GM12878 (cell line): ENCODE measurements at regions not wholly inside any gene's neighbourhood (a gene's known extent, or its start where the extent isn't known, plus 50 kb on each side); places are given as distances from the start of the nearest gene placed in this dataset.

Experiments
- ATAC-seq: fragments of 200-7000 bp; cut with Tn5 transposase; 3 replicates; pipeline ENCODE4 v1.9.1; 2020; ENCODE audit warnings: mild to moderate bottlenecking, moderate library complexity
- BruUV-seq: library from RNA; stranded (reverse); fragments of 400-500 nt; replicated peaks from 2 replicates; lab custom pipeline; 2021; lab: Mats Ljungman, UMichigan
- CTCF ChIA-PET: fragments of 300-600 bp; sonication (Branson Sonifier 250); formaldehyde crosslinking; extraction: SDS; loops from one replicate; lab custom pipeline; 2021; ENCODE audit warnings: inconsistent platforms; lab: Yijun Ruan, JAX
- POLR2A ChIA-PET: fragments of 350-600 bp; formaldehyde crosslinking; extraction: SDS; loops from one replicate; lab custom pipeline; 2021; ENCODE audit warnings: inconsistent platforms; lab: Charles Lee
- RAD21 ChIA-PET: fragments of 300-600 bp; sonication (Branson Sonifier 250); formaldehyde crosslinking; loops from one replicate; lab custom pipeline; 2023; ENCODE audit warnings: antibody characterized with exemption; ENCODE audit not compliant: unreplicated experiment; lab: Charles Lee
- SMC1A ChIA-PET: fragments of 300-600 bp; sonication (Branson Sonifier 250); formaldehyde crosslinking; loops from one replicate; lab custom pipeline; 2023; ENCODE audit not compliant: unreplicated experiment, uncharacterized antibody; lab: Charles Lee
- DNase-seq: peaks from one replicate; pipeline ENCODE4 v3.0.0-alpha.2; 2011; ENCODE audit warnings: low read depth, low spot score
- FAIRE-seq: peaks from 3 replicates; lab custom pipeline; 2011; peaks lifted over from hg19 to GRCh38; lab: Jason Lieb, UNC
- H2AFZ ChIP-seq: 2 replicates; pipeline ENCODE4 v1.6.0; 2011; ENCODE audit warnings: low read depth, low read length, control low read depth; ENCODE audit not compliant: control insufficient read depth
- H3K27ac ChIP-seq: 2 replicates; pipeline ENCODE4 v1.5.1; 2011; ENCODE audit warnings: control low read depth; ENCODE audit not compliant: control insufficient read depth, insufficient read depth
- H3K27me3 ChIP-seq, 2 experiments: replicated peaks in 1 of 2; 2 replicates each; pipeline versions ENCODE4 v1.6.0 to v1.6.1; 2011; ENCODE audit warnings: low read length in 1 of 2; ENCODE audit not compliant: control insufficient read depth in 2 of 2, insufficient read depth in 2 of 2
- H3K36me3 ChIP-seq, 2 experiments: 2 replicates each; pipeline ENCODE4 v1.5.1; 2011; ENCODE audit warnings: low read length in 1 of 2; ENCODE audit not compliant: control insufficient read depth in 2 of 2, insufficient read depth in 2 of 2
- H3K4me1 ChIP-seq: 2 replicates; pipeline ENCODE4 v1.6.1; 2011; ENCODE audit warnings: mild to moderate bottlenecking, low read length, moderate library complexity, mixed read lengths; ENCODE audit not compliant: control insufficient read depth, insufficient read depth
- H3K4me2 ChIP-seq: 2 replicates; pipeline ENCODE4 v1.6.0; 2011; ENCODE audit warnings: control low read depth; ENCODE audit not compliant: control insufficient read depth, insufficient read depth
- H3K4me3 ChIP-seq: fragments of 200-600 bp; sonication (generic); 2 replicates; pipeline ENCODE4 v1.5.1; 2016
- H3K79me2 ChIP-seq: 2 replicates; pipeline ENCODE4 v1.6.0; 2011; ENCODE audit warnings: low read length; ENCODE audit not compliant: control insufficient read depth, insufficient read depth
- H3K9ac ChIP-seq: 2 replicates; pipeline ENCODE4 v1.8.0; 2011; ENCODE audit warnings: low read length, control low read depth, mixed read lengths; ENCODE audit not compliant: control insufficient read depth, insufficient read depth
- H3K9me3 ChIP-seq: replicated peaks from 3 replicates; pipeline ENCODE4 v1.5.1; 2011; ENCODE audit warnings: mild to moderate bottlenecking, low read length; ENCODE audit not compliant: control insufficient read depth, insufficient read depth
- H4K20me1 ChIP-seq: 2 replicates; pipeline ENCODE4 v1.6.0; 2011; ENCODE audit not compliant: control insufficient read depth, insufficient read depth
- CHD2 ChIP-seq: IDR thresholded peaks from 2 replicates; pipeline ENCODE4 v1.6.1; 2011; ENCODE audit warnings: low read depth, low read length, improper control_type of control experiment, borderline replicate concordance
- DPF2 ChIP-seq: fragments of 450-650 bp; IDR thresholded peaks from 2 replicates; pipeline ENCODE4 v1.6.1; 2017; ENCODE audit warnings: mild to moderate bottlenecking
- E2F8 ChIP-seq: fragments of 450-650 bp; IDR thresholded peaks from 2 replicates; pipeline ENCODE4 v1.6.1; 2018; ENCODE audit warnings: mild to moderate bottlenecking, low read depth, moderate library complexity; ENCODE audit not compliant: partially characterized antibody
- FOXK2 ChIP-seq: fragments of 450-650 bp; IDR thresholded peaks from 2 replicates; pipeline ENCODE4 v1.6.1; 2017; ENCODE audit warnings: mild to moderate bottlenecking, moderate library complexity
- GABPA ChIP-seq: IDR thresholded peaks from 2 replicates; pipeline ENCODE4 v1.6.1; 2014; ENCODE audit warnings: antibody characterized with exemption, low read depth, mild to moderate bottlenecking, inconsistent platforms
- WGBS: methylation state at CpG from one replicate; pipeline ENCODE4 v1.1.6; 2016; ENCODE audit warnings: low lambda C conversion rate; ENCODE audit not compliant: insufficient replicate concordance, insufficient coverage; ENCODE audit errors: missing lambda C conversion rate; 5-methylcytosine and 5-hydroxymethylcytosine counted together
- in situ Hi-C: fragments of 300-500 bp; cut with MboI; formaldehyde crosslinking; loops from 9 replicates; pipeline ENCODE4 v1.14.3; 2018; ENCODE audit warnings: mixed read lengths
- intact Hi-C: fragments of 100-400 bp; cut with micrococcal nuclease; formaldehyde crosslinking; loops from one replicate; pipeline ENCODE4 v1.14.2; 2022; ENCODE audit not compliant: unreplicated experiment

- POLR2A ChIA-PET, result no interaction called here
Observed at GRCh38 chr18:14941792-14942191, 193.8 kb downstream of the ANKRD30B start.

More at GRCh38 chr18:14941792-14942191, 193.8 kb downstream of the ANKRD30B start:
- Histone ChIP-seq H3K4me3 (no peak overlapping the region), H3K4me2 (no peak overlapping the region), H3K36me3 (no peaks in the 10 kb centered on the region), H2AFZ (no peak overlapping the region), H4K20me1 (no peaks in the 10 kb centered on the region), H3K79me2 (no peaks in the 10 kb centered on the region), H3K27me3 (no peaks in the 10 kb centered on the region), H3K9me3 (no peaks in the 10 kb centered on the region; the same call in 2 of the 3 replicates), H3K9ac (no peak overlapping the region), H3K4me1 (no peaks in the 10 kb centered on the region), H3K27ac (no peak overlapping the region)
- DNase-seq (no peak), FAIRE-seq (no peak), ATAC-seq (no peak)
- 0% methylated on average over 3 of the region's 3 CpGs for WGBS
- no TSS peak for BruUV-seq
- ChIA-PET SMC1A (no interaction called here), RAD21 (interaction anchor here (1.4 kb wide), 1 partner anchor 32 kb away, joined by 3 read pairs; no protein-coding TSS in a partner anchor), CTCF (interaction anchor here (1.5 kb wide), 1 partner anchor 22 kb away, joined by 3 read pairs; no protein-coding TSS in a partner anchor)
- TF ChIP-seq FOXK2 (no peak), CHD2 (no peak), E2F8 (no peak), GABPA (no peak), DPF2 (no peak)
- in situ Hi-C loops, result no loop called here
- intact Hi-C loops, result no loop called here
